H1 (cell line): ENCODE measurements at regions not wholly inside any gene's neighbourhood (a gene's known extent, or its start where the extent isn't known, plus 50 kb on each side); places are given as distances from the start of the nearest gene placed in this dataset.
A peak's percentile ranks its signal among the peaks of the same experiment; 100 is the strongest.

Experiments used
- CTCF ChIA-PET: fragments of 300-600 bp; sonication (Branson Sonifier 250); formaldehyde crosslinking; loops from one replicate; lab custom pipeline; 2021; ENCODE audit not compliant: partially characterized antibody; lab: Charles Lee
- POLR2A ChIA-PET: fragments of 300-600 bp; sonication (Branson Sonifier 250); formaldehyde crosslinking; loops from one replicate; lab custom pipeline; 2021; ENCODE audit warnings: inconsistent platforms; ENCODE audit not compliant: partially characterized antibody; lab: Charles Lee
- DNase-seq, 2 experiments: peaks; one replicate each; pipeline versions ENCODE4 v3.0.0 to v3.0.0-alpha.2; 2010 to 2022; ENCODE audit warnings: low spot score in 2 of 2, low read depth in 1 of 2, mixed read lengths in 1 of 2
- FAIRE-seq: peaks from 2 replicates; lab custom pipeline; 2011; peaks lifted over from hg19 to GRCh38; lab: Jason Lieb, UNC
- H2AFZ ChIP-seq: 2 replicates; pipeline ENCODE4 v1.8.1; 2012; ENCODE audit warnings: low read length, inconsistent platforms
- H2AK5ac ChIP-seq: 2 replicates; pipeline ENCODE4 v1.6.1; 2013; ENCODE audit warnings: low read depth, low read length
- H2BK120ac ChIP-seq: replicated peaks from 2 replicates; pipeline ENCODE3; 2013; ENCODE audit warnings: low read depth, low read length, inconsistent platforms
- H2BK12ac ChIP-seq: 2 replicates; pipeline ENCODE4 v1.6.1; 2013; ENCODE audit warnings: low read depth, low read length
- H2BK15ac ChIP-seq: 2 replicates; pipeline ENCODE4 v1.6.1; 2013; ENCODE audit warnings: low read length
- H2BK20ac ChIP-seq: 2 replicates; pipeline ENCODE4 v1.6.1; 2013; ENCODE audit warnings: low read length
- H2BK5ac ChIP-seq: 2 replicates; pipeline ENCODE4 v1.6.1; 2013; ENCODE audit warnings: low read depth, low read length
- H3K14ac ChIP-seq: 2 replicates; pipeline ENCODE4 v1.6.1; 2013; ENCODE audit warnings: inconsistent platforms; ENCODE audit not compliant: insufficient read length
- H3K18ac ChIP-seq: 2 replicates; pipeline ENCODE4 v1.6.1; 2013; ENCODE audit warnings: low read length; ENCODE audit errors: extremely low read depth
- H3K23ac ChIP-seq: 2 replicates; pipeline ENCODE4 v1.6.1; 2013; ENCODE audit warnings: inconsistent platforms; ENCODE audit not compliant: insufficient read length
- H3K23me2 ChIP-seq: 2 replicates; pipeline ENCODE4 v1.6.1; 2013; ENCODE audit warnings: low read depth, low read length
- H3K27ac ChIP-seq: 2 replicates; pipeline ENCODE4 v1.6.1; 2011; ENCODE audit warnings: low read depth, low read length, inconsistent platforms
- H3K27me3 ChIP-seq, 4 experiments: replicated peaks in 1 of 4; 1 replicate in 1 of 4; 2 replicates in 3 of 4; pipeline versions ENCODE4 v1.6.1 to v1.8.1; 2011 to 2013; ENCODE audit warnings: low read length in 3 of 4, mild to moderate bottlenecking in 3 of 4, inconsistent platforms in 2 of 4, mixed read lengths in 2 of 4, moderate library complexity in 1 of 4; ENCODE audit not compliant: control insufficient read depth in 3 of 4, insufficient read depth in 3 of 4; ENCODE audit errors: extremely low read depth in 1 of 4
- H3K36me3 ChIP-seq, 4 experiments: 2 replicates each; pipeline versions ENCODE4 v1.6.1 to v1.8.1; 2011 to 2013; ENCODE audit warnings: mild to moderate bottlenecking in 4 of 4, low read length in 3 of 4, moderate library complexity in 2 of 4, control low read depth in 1 of 4, inconsistent platforms in 1 of 4; ENCODE audit not compliant: insufficient read depth in 4 of 4, control insufficient read depth in 2 of 4
- H3K4ac ChIP-seq: replicated peaks from 2 replicates; pipeline ENCODE3; 2013; ENCODE audit warnings: low read length, low read depth, mixed read lengths, inconsistent platforms; ENCODE audit not compliant: insufficient read length
- H3K4me1 ChIP-seq, 4 experiments: replicated peaks in 1 of 4; 1 replicate in 1 of 4; 2 replicates in 3 of 4; pipeline versions ENCODE4 v1.6.1 to v1.8.1; 2011 to 2013; ENCODE audit warnings: low read length in 3 of 4, inconsistent platforms in 2 of 4, mixed read lengths in 1 of 4; ENCODE audit not compliant: insufficient read depth in 4 of 4, control insufficient read depth in 3 of 4
- H3K4me2 ChIP-seq, 2 experiments: 2 replicates each; pipeline versions ENCODE4 v1.6.1 to v1.8.1; 2011 to 2013; ENCODE audit warnings: low read depth in 2 of 2, low read length in 2 of 2, control low read depth in 1 of 2, inconsistent platforms in 1 of 2, mild to moderate bottlenecking in 1 of 2; ENCODE audit not compliant: insufficient read depth in 1 of 2
- H3K4me3 ChIP-seq, 4 experiments: fragments of 200-600, 300-600 bp in 1 of 4; sonication (generic), shearing (Covaris generic), sonication (Bioruptor Twin) in 1 of 4; 2 replicates each; pipeline versions ENCODE4 v1.5.1 to v1.8.1; 2011 to 2016; ENCODE audit warnings: low read length in 4 of 4, low read depth in 3 of 4, control low read depth in 2 of 4, inconsistent platforms in 2 of 4, mild to moderate bottlenecking in 2 of 4, mixed read lengths in 1 of 4, moderate library complexity in 1 of 4; ENCODE audit not compliant: insufficient read depth in 2 of 4; ENCODE audit errors: extremely low read depth in 1 of 4
- H3K56ac ChIP-seq: replicated peaks from 2 replicates; pipeline ENCODE3; 2013; ENCODE audit warnings: low read depth, mild to moderate bottlenecking, mixed read lengths, low read length, inconsistent platforms; ENCODE audit not compliant: insufficient read length
- H3K79me1 ChIP-seq: 2 replicates; pipeline ENCODE4 v1.6.1; 2013; ENCODE audit warnings: low read depth, low read length, control low read depth
- H3K79me2 ChIP-seq, 2 experiments: 2 replicates each; pipeline versions ENCODE4 v1.6.1 to v1.8.1; 2012 to 2013; ENCODE audit warnings: low read length in 2 of 2, mild to moderate bottlenecking in 2 of 2, inconsistent platforms in 1 of 2; ENCODE audit not compliant: insufficient read depth in 2 of 2, control insufficient read depth in 1 of 2
- H3K9ac ChIP-seq, 4 experiments: replicated peaks in 1 of 4; 1 replicate in 1 of 4; 2 replicates in 3 of 4; pipeline versions ENCODE4 v1.6.1 to v1.8.1; 2011 to 2013; ENCODE audit warnings: low read depth in 3 of 4, low read length in 3 of 4, control low read depth in 2 of 4, mild to moderate bottlenecking in 2 of 4, moderate library complexity in 2 of 4, inconsistent platforms in 1 of 4; ENCODE audit errors: extremely low read depth in 1 of 4
- H3K9me3 ChIP-seq, 2 experiments: 2 replicates each; pipeline versions ENCODE4 v1.6.1 to v1.8.1; 2012 to 2013; ENCODE audit warnings: mild to moderate bottlenecking in 2 of 2, moderate library complexity in 2 of 2, control low read depth in 1 of 2, inconsistent platforms in 1 of 2, low read depth in 1 of 2, low read length in 1 of 2, mixed read lengths in 1 of 2; ENCODE audit not compliant: insufficient read depth in 2 of 2
- H4K20me1 ChIP-seq, 2 experiments: replicated peaks in 1 of 2; 2 replicates each; pipeline versions ENCODE3 to v1.8.1; 2011 to 2013; ENCODE audit warnings: inconsistent platforms in 2 of 2, low read length in 2 of 2, mild to moderate bottlenecking in 1 of 2; ENCODE audit not compliant: insufficient read depth in 2 of 2, control insufficient read depth in 1 of 2
- H4K5ac ChIP-seq: 2 replicates; pipeline ENCODE4 v1.6.1; 2013; ENCODE audit warnings: low read length, low read depth, mixed read lengths, inconsistent platforms; ENCODE audit not compliant: insufficient read length
- H4K8ac ChIP-seq: 2 replicates; pipeline ENCODE4 v1.8.0; 2013; ENCODE audit warnings: mild to moderate bottlenecking, moderate library complexity, low read length, inconsistent platforms; ENCODE audit not compliant: insufficient read depth; ENCODE audit errors: extremely low read depth
- H4K91ac ChIP-seq: replicated peaks from 2 replicates; pipeline ENCODE3; 2013; ENCODE audit warnings: low read length, mixed read lengths, inconsistent platforms; ENCODE audit not compliant: insufficient read length
- ASH2L ChIP-seq: fragments of 200-600, 300-600 bp; sonication (generic); IDR thresholded peaks from one replicate; pipeline ENCODE4 v1.7.1; 2017; ENCODE audit warnings: low read length
- CHD2 ChIP-seq: IDR thresholded peaks from 2 replicates; pipeline ENCODE4 v1.6.1; 2012; ENCODE audit warnings: low read length, improper control_type of control experiment
- FOSL1 ChIP-seq: IDR thresholded peaks from 2 replicates; pipeline ENCODE4 v1.6.1; 2011; ENCODE audit warnings: mild to moderate bottlenecking, low read depth, low read length, moderate library complexity; ENCODE audit not compliant: insufficient read depth
- GABPA ChIP-seq: IDR thresholded peaks from 2 replicates; pipeline ENCODE4 v1.6.1; 2011; ENCODE audit warnings: mild to moderate bottlenecking, low read length, moderate library complexity, borderline replicate concordance; ENCODE audit not compliant: insufficient read depth
- JUN ChIP-seq: IDR thresholded peaks from 2 replicates; pipeline ENCODE4 v1.6.1; 2011; ENCODE audit warnings: low read depth, mild to moderate bottlenecking, improper control_type of control experiment, low read length
- KDM5A ChIP-seq: fragments of 200-600 bp; IDR thresholded peaks from 2 replicates; pipeline ENCODE4 v1.7.1; 2012; ENCODE audit warnings: mild to moderate bottlenecking, low read length, inconsistent platforms, mixed read lengths
- PHF8 ChIP-seq: fragments of 200-600 bp; sonication (generic); conservative IDR thresholded peaks from 2 replicates; pipeline ENCODE4 v1.7.1; 2012; ENCODE audit warnings: low read depth, mild to moderate bottlenecking, inconsistent platforms, low read length, moderate library complexity
- RAD21 ChIP-seq, 2 experiments: IDR thresholded peaks in 1 of 2; conservative IDR thresholded peaks in 1 of 2; 2 replicates each; pipeline ENCODE4 v1.6.1; 2011; ENCODE audit warnings: low read depth in 2 of 2, low read length in 2 of 2, improper control_type of control experiment in 1 of 2, inconsistent platforms in 1 of 2, mild to moderate bottlenecking in 1 of 2, moderate library complexity in 1 of 2
- RFX5 ChIP-seq: IDR thresholded peaks from 2 replicates; pipeline ENCODE4 v1.6.1; 2011; ENCODE audit warnings: low read depth, low read length, improper control_type of control experiment, borderline replicate concordance
- SUZ12 ChIP-seq: fragments of 200-600 bp; sonication (generic); IDR thresholded peaks from 2 replicates; pipeline ENCODE4 v1.6.1; 2012; ENCODE audit warnings: mild to moderate bottlenecking, inconsistent platforms, low read length, moderate library complexity, mixed read lengths
- TBP ChIP-seq: IDR thresholded peaks from 2 replicates; pipeline ENCODE4 v1.6.1; 2011; ENCODE audit warnings: low read depth, low read length, improper control_type of control experiment
- TCF12 ChIP-seq: IDR thresholded peaks from 2 replicates; pipeline ENCODE4 v1.6.1; 2011; ENCODE audit warnings: low read depth, mild to moderate bottlenecking, low read length
- YY1 ChIP-seq: IDR thresholded peaks from 2 replicates; pipeline ENCODE4 v1.6.1; 2011; ENCODE audit warnings: low read depth, mild to moderate bottlenecking, low read length
- ZNF274 ChIP-seq: IDR thresholded peaks from 2 replicates; pipeline ENCODE4 v1.7.0; 2012; ENCODE audit warnings: low read length, borderline replicate concordance; ENCODE audit errors: extremely low read depth
- WGBS, 2 experiments: shearing (Covaris generic) in 1 of 2; methylation state at CpG; one replicate each; pipeline versions ENCODE4 v1.1.6 to v1.1.7; 2013 to 2015; ENCODE audit warnings: low lambda C conversion rate in 2 of 2, mixed read lengths in 2 of 2, inconsistent platforms in 1 of 2, low coverage in 1 of 2, missing lambda C conversion rate in 1 of 2; ENCODE audit not compliant: insufficient replicate concordance in 2 of 2, insufficient coverage in 1 of 2, insufficient read length in 1 of 2; ENCODE audit errors: extremely low coverage in 1 of 2, missing lambda C conversion rate in 1 of 2; 5-methylcytosine and 5-hydroxymethylcytosine counted together

GRCh38 chr1:63010913-63011660 is 227.2 kb downstream of the ATG4C start:
- Histone ChIP-seq H2BK5ac (no peak overlapping the region), H2AFZ (0 out of 2 replicates have a peak overlapping the region, but pooled peaks have one; percentile 41), H3K79me2 (no peaks in the 10 kb centered on the region), H2BK12ac (no peak overlapping the region), H2BK120ac (no peak overlapping the region), H4K5ac (no peak overlapping the region), H2BK20ac (no peak overlapping the region), H3K14ac (no peak overlapping the region), H3K23ac (no peak overlapping the region), H3K27ac (no peak overlapping the region), H2AK5ac (0 out of 2 replicates have a peak overlapping the region, but pooled peaks have one; percentile 44), H3K56ac (no peak overlapping the region), H4K20me1 (no peaks in the 10 kb centered on the region), H3K4me3 (no peak overlapping the region), H3K27me3 (no peaks in the 10 kb centered on the region), H3K9me3 (no peaks in the 10 kb centered on the region), H3K36me3 (no peaks in the 10 kb centered on the region), H3K4me1 (peaks cover 0 to 5% (median 0%) of the 10 kb centered on the region in 4 experiments; a peak in 1 of 7 replicates), H4K8ac (no peak overlapping the region), H4K91ac (no peak overlapping the region), H3K23me2 (no peaks in the 10 kb centered on the region; the same call in 1 of the 2 replicates), H3K4ac (no peak overlapping the region), H3K79me1 (no peaks in the 10 kb centered on the region), H3K9ac (no peak overlapping the region), H2BK15ac (no peak overlapping the region), H3K18ac (no peak overlapping the region), H3K4me2 (no peak overlapping the region)
- ChIA-PET CTCF (no interaction called here), POLR2A (no interaction called here)
- DNase-seq (no peak), FAIRE-seq (no peak)
- WGBS, 2 experiments, result 89% methylated on average over 8 of the region's 8 CpGs; no CpG with 5 or more reads in 1 of the 2 experiments
- TF ChIP-seq RFX5 (no peak), ASH2L (no peak), FOSL1 (no peak), KDM5A (no peak), PHF8 (no peak), TCF12 (no peak), GABPA (no peak), YY1 (no peak), SUZ12 (no peak), TBP (no peak), JUN (no peak), RAD21 (IDR thresholded peaks at IDR 0.05 in 1 of 2, conservative IDR thresholded peaks at IDR 0.05 in 1 of 2; ENCODE audit: low read depth in 2 of 2, low read length in 2 of 2) (no peak), ZNF274 (no peak), CHD2 (no peak)
